ENCODE measurements at regions not wholly inside any gene's neighbourhood (a gene's known extent, or its start where the extent isn't known, plus 50 kb on each side); places are given as distances from the start of the nearest gene placed in this dataset.

DNA sequence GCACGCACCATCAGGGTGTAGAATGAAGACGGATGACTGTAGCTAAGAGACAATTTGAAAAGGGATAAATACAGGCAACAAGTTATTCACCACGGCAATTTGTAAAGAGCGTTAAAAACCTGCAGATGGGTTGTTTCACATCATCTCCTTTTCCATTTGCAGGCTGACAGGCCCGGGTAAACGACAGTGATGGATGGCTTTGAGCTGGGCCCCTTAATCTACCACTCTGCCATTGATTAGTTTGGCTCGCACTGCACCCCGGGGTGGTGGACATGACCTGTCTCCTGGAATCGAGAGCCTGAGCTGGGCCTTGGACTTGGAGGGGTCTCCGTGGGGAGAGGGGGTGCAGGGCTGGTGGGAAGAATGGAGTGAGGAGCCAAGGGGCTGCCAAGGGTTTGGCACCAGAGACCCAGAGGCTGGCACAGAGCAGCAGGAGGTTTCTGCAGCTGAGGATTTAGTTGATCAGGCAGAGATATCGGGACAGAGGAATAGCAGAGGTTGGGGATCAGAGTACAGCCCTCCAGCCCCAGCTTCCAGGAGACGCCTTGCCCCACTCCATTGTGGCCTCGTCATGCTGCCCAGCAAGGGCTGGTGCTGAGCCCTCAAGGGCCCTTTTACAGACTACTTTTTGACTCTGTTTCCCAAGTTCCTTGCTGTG, 110.6 kb upstream of the NECTIN1 start:
- no peak for TF ChIP-seq EZH2phosphoT487 (IDR thresholded peaks at IDR 0.05; ENCODE audit: insufficient read depth, low read depth)
- no peak for TF ChIP-seq EZH2 (IDR thresholded peaks at IDR 0.05; ENCODE audit: insufficient read depth, poor library complexity, severe bottlenecking)

All from GM23248 (cell line).